ENCODE measurements at regions not wholly inside any gene's neighbourhood (a gene's known extent, or its start where the extent isn't known, plus 50 kb on each side); places are given as distances from the start of the nearest gene placed in this dataset.
A peak's percentile ranks its signal among the peaks of the same experiment; 100 is the strongest.

DNA sequence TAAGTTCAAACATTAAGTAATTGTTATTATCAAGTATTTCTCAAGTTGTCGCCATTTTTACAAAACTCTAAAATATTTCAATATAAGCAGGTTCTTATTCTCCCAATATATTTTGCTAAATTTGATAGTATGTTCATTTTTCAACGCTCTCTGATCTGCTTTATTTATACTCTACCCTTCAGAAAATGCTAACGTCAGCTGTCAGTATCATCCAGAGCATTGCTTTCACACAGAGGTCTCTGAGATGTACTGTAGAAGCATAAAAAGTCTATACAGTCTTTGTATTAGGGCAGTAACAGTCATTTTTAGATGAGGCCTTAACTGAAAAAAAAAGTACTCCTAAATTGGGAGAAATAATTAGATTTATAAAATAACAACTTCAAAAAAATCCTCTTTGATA lies 533.1 kb upstream of the LRFN5 start:
- no peaks in the 10 kb centered on the region for H3K9me3 Mint-ChIP-seq (ENCODE audit: unreplicated experiment)
- TF ChIP-seq, protein P1, sequence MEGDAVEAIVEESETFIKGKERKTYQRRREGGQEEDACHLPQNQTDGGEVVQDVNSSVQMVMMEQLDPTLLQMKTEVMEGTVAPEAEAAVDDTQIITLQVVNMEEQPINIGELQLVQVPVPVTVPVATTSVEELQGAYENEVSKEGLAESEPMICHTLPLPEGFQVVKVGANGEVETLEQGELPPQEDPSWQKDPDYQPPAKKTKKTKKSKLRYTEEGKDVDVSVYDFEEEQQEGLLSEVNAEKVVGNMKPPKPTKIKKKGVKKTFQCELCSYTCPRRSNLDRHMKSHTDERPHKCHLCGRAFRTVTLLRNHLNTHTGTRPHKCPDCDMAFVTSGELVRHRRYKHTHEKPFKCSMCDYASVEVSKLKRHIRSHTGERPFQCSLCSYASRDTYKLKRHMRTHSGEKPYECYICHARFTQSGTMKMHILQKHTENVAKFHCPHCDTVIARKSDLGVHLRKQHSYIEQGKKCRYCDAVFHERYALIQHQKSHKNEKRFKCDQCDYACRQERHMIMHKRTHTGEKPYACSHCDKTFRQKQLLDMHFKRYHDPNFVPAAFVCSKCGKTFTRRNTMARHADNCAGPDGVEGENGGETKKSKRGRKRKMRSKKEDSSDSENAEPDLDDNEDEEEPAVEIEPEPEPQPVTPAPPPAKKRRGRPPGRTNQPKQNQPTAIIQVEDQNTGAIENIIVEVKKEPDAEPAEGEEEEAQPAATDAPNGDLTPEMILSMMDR (IDR thresholded peaks at IDR 0.05; ENCODE audit: partially characterized antibody, unreplicated experiment) = no peak
- H3K36me3 Mint-ChIP-seq (ENCODE audit: unreplicated experiment) = no peaks in the 10 kb centered on the region
- H3K27ac Mint-ChIP-seq (ENCODE audit: unreplicated experiment) = no peak overlapping the region
- no peaks in the 10 kb centered on the region for H3K27me3 Mint-ChIP-seq (ENCODE audit: unreplicated experiment)
- H3K4me1 Mint-ChIP-seq (ENCODE audit: low read depth, unreplicated experiment) = peaks cover under 1% of the 10 kb centered on the region
- no peak for DNase-seq
- no peak overlapping the region for H3K4me3 Mint-ChIP-seq (ENCODE audit: unreplicated experiment)

DNA sequence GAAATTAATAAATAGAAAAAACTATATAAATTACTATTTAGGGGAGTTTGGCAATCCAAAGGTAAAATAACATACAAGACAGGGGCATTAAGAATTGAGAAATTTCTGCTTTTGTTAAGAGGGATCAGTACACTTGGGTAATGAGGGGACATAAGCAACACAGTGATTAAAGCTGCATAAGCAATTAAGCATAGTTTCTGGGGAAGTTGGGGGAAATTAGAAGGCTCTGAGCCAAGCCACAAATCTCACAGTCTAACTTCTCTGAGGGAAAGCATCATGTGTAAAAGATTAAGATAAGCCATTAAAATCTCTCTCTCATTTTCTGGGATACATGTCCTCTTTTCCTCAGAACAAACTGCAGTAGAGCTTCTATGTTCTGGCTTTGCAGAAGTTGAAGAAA lies 533.9 kb upstream of the LRFN5 start:
- no peak overlapping the region for H3K27ac Mint-ChIP-seq (ENCODE audit: unreplicated experiment)
- DNase-seq = no peak
- TF ChIP-seq, protein P1 (IDR thresholded peaks at IDR 0.05; ENCODE audit: partially characterized antibody, unreplicated experiment) = no peak
- H3K4me1 Mint-ChIP-seq (ENCODE audit: low read depth, unreplicated experiment) = peaks cover 8% of the 10 kb centered on the region
- H3K4me3 Mint-ChIP-seq (ENCODE audit: unreplicated experiment) = no peak overlapping the region
- no peaks in the 10 kb centered on the region for H3K9me3 Mint-ChIP-seq (ENCODE audit: unreplicated experiment)
- H3K27me3 Mint-ChIP-seq (ENCODE audit: unreplicated experiment) = no peaks in the 10 kb centered on the region
- H3K36me3 Mint-ChIP-seq (ENCODE audit: unreplicated experiment) = no peaks in the 10 kb centered on the region

DNA sequence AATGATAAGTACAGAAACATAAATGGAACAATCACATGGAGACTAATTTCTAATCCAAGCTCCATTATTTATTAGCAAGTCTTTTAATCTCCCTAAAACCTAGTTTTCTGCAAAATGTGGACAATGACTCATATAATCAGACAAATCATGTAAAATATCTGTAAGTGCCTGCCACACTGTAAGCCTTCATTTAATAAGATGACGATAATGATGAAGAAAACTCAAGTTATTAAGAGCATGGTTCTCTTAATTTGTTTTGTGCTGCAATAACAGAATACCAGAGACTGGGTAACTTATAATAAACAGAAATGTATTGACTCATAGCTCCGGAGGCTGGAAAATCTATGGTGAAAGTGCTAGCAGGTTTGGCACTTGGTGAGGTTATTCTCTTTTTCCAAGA lies 535.3 kb upstream of the LRFN5 start:
- H3K4me1 Mint-ChIP-seq (ENCODE audit: low read depth, unreplicated experiment) = peaks cover 9% of the 10 kb centered on the region
- no peak for DNase-seq
- H3K36me3 Mint-ChIP-seq (ENCODE audit: unreplicated experiment) = no peaks in the 10 kb centered on the region
- no peak overlapping the region for H3K4me3 Mint-ChIP-seq (ENCODE audit: unreplicated experiment)
- H3K27ac Mint-ChIP-seq (ENCODE audit: unreplicated experiment) = no peak overlapping the region
- no peaks in the 10 kb centered on the region for H3K27me3 Mint-ChIP-seq (ENCODE audit: unreplicated experiment)
- H3K9me3 Mint-ChIP-seq (ENCODE audit: unreplicated experiment) = no peaks in the 10 kb centered on the region
- TF ChIP-seq, protein P1 (IDR thresholded peaks at IDR 0.05; ENCODE audit: partially characterized antibody, unreplicated experiment) = no peak

DNA sequence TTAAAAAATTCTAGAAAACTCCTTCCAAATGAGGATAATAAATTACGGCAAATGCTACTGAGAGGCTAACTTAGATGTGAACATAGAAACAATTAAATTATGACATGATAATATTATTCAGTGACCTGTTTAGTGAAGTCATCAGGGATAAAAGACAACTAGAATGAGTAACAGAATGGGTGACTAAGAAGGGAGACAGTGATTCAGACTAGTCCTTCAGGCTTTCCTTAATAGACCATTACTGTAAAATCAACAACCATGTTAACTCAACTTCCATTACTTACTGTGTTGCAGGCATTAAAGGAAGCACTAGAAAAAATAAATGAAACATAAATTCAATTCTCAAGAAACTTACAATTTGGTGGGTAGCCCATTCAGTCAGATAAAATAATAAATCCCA lies 543.9 kb upstream of the LRFN5 start:
- H3K27ac Mint-ChIP-seq (ENCODE audit: unreplicated experiment) = peak overlapping the region; percentile 80
- H3K9me3 Mint-ChIP-seq (ENCODE audit: unreplicated experiment) = peaks cover 12% of the 10 kb centered on the region
- TF ChIP-seq, protein P1 (IDR thresholded peaks at IDR 0.05; ENCODE audit: partially characterized antibody, unreplicated experiment) = no peak
- DNase-seq = no peak
- peaks cover 40% of the 10 kb centered on the region for H3K4me1 Mint-ChIP-seq (ENCODE audit: low read depth, unreplicated experiment)
- H3K27me3 Mint-ChIP-seq (ENCODE audit: unreplicated experiment) = peaks cover 9% of the 10 kb centered on the region
- peaks cover 4% of the 10 kb centered on the region for H3K36me3 Mint-ChIP-seq (ENCODE audit: unreplicated experiment)
- no peak overlapping the region for H3K4me3 Mint-ChIP-seq (ENCODE audit: unreplicated experiment)

DNA sequence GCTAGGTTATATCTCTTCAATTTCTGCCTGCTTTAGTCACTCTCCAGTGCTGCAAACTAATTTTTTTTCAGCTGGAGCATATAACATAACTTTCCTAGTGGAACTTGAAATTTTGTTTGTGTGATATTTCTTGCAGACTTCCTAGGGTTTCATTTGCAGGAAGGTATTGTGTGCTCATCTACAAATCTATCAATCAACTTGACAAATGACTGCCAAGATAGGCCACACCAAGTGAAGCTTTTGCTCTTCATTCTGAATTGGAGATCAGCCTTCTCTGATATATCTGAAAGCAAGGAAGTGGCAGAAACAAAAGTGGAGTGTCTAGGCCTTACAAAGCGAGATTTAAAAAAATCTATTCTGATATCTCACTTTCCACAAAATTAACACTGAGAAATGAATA lies 551.1 kb upstream of the LRFN5 start:
- Mint-ChIP-seq H3K4me3 (ENCODE audit: unreplicated experiment) (no peak overlapping the region), H3K27me3 (ENCODE audit: unreplicated experiment) (no peaks in the 10 kb centered on the region), H3K27ac (ENCODE audit: unreplicated experiment) (no peak overlapping the region), H3K9me3 (ENCODE audit: unreplicated experiment) (no peaks in the 10 kb centered on the region), H3K4me1 (ENCODE audit: low read depth, unreplicated experiment) (peaks cover 29% of the 10 kb centered on the region), H3K36me3 (ENCODE audit: unreplicated experiment) (no peaks in the 10 kb centered on the region)
- no peak for DNase-seq
- TF ChIP-seq, protein P1 (IDR thresholded peaks at IDR 0.05; ENCODE audit: partially characterized antibody, unreplicated experiment) = no peak

Measured in glutamatergic neuron (in vitro differentiated cells).